PC-3 (cell line): ENCODE measurements at regions not wholly inside any gene's neighbourhood (a gene's known extent, or its start where the extent isn't known, plus 50 kb on each side); places are given as distances from the start of the nearest gene placed in this dataset.

ENCODE experiments used
- CTCF ChIP-seq: fragments of 300-600 bp; sonication (generic); conservative IDR thresholded peaks from 2 replicates; pipeline ENCODE4 v1.5.1; 2017; ENCODE audit warnings: antibody characterized with exemption, low read depth, mild to moderate bottlenecking, low read length
- EZH2 ChIP-seq: fragments of 300-600 bp; sonication (generic); IDR thresholded peaks from one replicate; pipeline ENCODE4 v1.6.1; 2017; ENCODE audit warnings: antibody characterized with exemption, mild to moderate bottlenecking, low read length; ENCODE audit not compliant: unreplicated experiment
- EZH2phosphoT487 ChIP-seq: fragments of 300-600 bp; sonication (generic); IDR thresholded peaks from 2 replicates; pipeline ENCODE4 v1.6.1; 2018; ENCODE audit warnings: mild to moderate bottlenecking, antibody characterized with exemption, low read length, borderline replicate concordance

GRCh38 chr6:120935016-120935415, 399.3 kb downstream of the TBC1D32 start:
- TF ChIP-seq CTCF (no peak), EZH2 (no peak), EZH2phosphoT487 (no peak)
